Liver (tissue), 3 donors: ENCODE measurements at regions not wholly inside any gene's neighbourhood (a gene's known extent, or its start where the extent isn't known, plus 50 kb on each side); places are given as distances from the start of the nearest gene placed in this dataset.

Experiments
- EGR1 ChIP-seq, 2 donors: IDR thresholded peaks; 2 replicates each; pipeline ENCODE4 v1.6.1; 2016 to 2018; ENCODE audit warnings: antibody characterized with exemption in 2 of 2, low read depth in 2 of 2
- GABPA ChIP-seq, 2 donors: IDR thresholded peaks in 1 of 2; conservative IDR thresholded peaks in 1 of 2; 2 replicates each; pipeline ENCODE4 v1.6.1; 2016; ENCODE audit warnings: antibody characterized with exemption in 2 of 2, mild to moderate bottlenecking in 1 of 2, moderate library complexity in 1 of 2
- HNF4A ChIP-seq, 2 donors: conservative IDR thresholded peaks; 2 replicates each; pipeline ENCODE4 v1.6.1; 2016; ENCODE audit warnings: antibody characterized with exemption in 2 of 2, mild to moderate bottlenecking in 2 of 2
- HNF4G ChIP-seq: IDR thresholded peaks from 2 replicates; pipeline ENCODE4 v1.6.1; 2016; ENCODE audit warnings: antibody characterized with exemption
- RAD21 ChIP-seq, 2 donors: IDR thresholded peaks; 2 replicates each; pipeline ENCODE4 v1.6.1; 2016; ENCODE audit warnings: antibody characterized with exemption in 2 of 2, mild to moderate bottlenecking in 2 of 2
- RXRA ChIP-seq, 2 donors: IDR thresholded peaks; 2 replicates each; pipeline ENCODE4 v1.6.1; 2017 to 2018; ENCODE audit warnings: antibody characterized with exemption in 2 of 2, mild to moderate bottlenecking in 1 of 2
- SP1 ChIP-seq: IDR thresholded peaks from 2 replicates; pipeline ENCODE4 v1.6.1; 2018; ENCODE audit warnings: antibody characterized with exemption, mild to moderate bottlenecking
- TAF1 ChIP-seq: conservative IDR thresholded peaks from 2 replicates; pipeline ENCODE4 v1.6.1; 2016; ENCODE audit warnings: antibody characterized with exemption, mild to moderate bottlenecking
- YY1 ChIP-seq: IDR thresholded peaks from 2 replicates; pipeline ENCODE4 v1.6.1; 2016; ENCODE audit warnings: antibody characterized with exemption, mild to moderate bottlenecking
- TF ChIP-seq, protein P1 (sequence below): fragments of 150-350 bp; IDR thresholded peaks from 2 replicates; pipeline ENCODE4 v1.5.1; 2017; ENCODE audit warnings: improper control_type of control experiment, low read depth, low read length; ENCODE audit not compliant: missing input control
- TF ChIP-seq, protein P2 (sequence below): IDR thresholded peaks from 2 replicates; pipeline ENCODE4 v1.6.1; 2016; ENCODE audit warnings: antibody characterized with exemption
- TF ChIP-seq, protein P3 (sequence below): IDR thresholded peaks from 2 replicates; pipeline ENCODE4 v1.6.1; 2016; ENCODE audit warnings: antibody characterized with exemption
- TF ChIP-seq, protein P4 (sequence below): IDR thresholded peaks from 2 replicates; pipeline ENCODE4 v1.6.1; 2016; ENCODE audit warnings: antibody characterized with exemption, mild to moderate bottlenecking
- donor health status: healthy.
- donor health status: healthy.

DNA sequence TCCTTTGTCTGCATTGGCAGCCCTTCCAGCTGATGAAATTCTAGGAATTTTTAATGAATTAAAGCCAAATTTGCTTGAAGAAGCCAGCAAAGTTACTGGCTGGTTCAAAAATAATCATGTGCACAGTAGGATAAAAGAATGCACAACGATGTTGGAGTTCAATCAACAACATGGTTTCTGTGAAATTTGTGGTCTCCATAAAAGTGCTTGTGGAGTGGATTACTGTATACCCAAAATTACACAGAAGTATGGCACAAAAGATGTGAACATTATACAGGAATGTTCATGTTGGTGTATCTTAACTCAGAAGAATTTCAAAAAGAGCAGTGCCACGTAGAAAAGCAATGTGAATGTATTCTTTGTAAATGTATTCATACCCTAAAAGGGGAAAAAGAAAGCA, 105.0 kb upstream of the METAP2 start:
- TF ChIP-seq, protein P1, sequence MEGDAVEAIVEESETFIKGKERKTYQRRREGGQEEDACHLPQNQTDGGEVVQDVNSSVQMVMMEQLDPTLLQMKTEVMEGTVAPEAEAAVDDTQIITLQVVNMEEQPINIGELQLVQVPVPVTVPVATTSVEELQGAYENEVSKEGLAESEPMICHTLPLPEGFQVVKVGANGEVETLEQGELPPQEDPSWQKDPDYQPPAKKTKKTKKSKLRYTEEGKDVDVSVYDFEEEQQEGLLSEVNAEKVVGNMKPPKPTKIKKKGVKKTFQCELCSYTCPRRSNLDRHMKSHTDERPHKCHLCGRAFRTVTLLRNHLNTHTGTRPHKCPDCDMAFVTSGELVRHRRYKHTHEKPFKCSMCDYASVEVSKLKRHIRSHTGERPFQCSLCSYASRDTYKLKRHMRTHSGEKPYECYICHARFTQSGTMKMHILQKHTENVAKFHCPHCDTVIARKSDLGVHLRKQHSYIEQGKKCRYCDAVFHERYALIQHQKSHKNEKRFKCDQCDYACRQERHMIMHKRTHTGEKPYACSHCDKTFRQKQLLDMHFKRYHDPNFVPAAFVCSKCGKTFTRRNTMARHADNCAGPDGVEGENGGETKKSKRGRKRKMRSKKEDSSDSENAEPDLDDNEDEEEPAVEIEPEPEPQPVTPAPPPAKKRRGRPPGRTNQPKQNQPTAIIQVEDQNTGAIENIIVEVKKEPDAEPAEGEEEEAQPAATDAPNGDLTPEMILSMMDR = no peak
- TF ChIP-seq, protein P2, sequence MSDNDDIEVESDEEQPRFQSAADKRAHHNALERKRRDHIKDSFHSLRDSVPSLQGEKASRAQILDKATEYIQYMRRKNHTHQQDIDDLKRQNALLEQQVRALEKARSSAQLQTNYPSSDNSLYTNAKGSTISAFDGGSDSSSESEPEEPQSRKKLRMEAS = no peak
- TF ChIP-seq TAF1 = no peak
- TF ChIP-seq HNF4G = no peak
- TF ChIP-seq HNF4A (conservative IDR thresholded peaks at IDR 0.05) = no peak
- no peak for TF ChIP-seq RAD21 (IDR thresholded peaks at IDR 0.05)
- no peak for TF ChIP-seq SP1
- no peak for TF ChIP-seq EGR1 (IDR thresholded peaks at IDR 0.05; ENCODE audit: low read depth in 2 of 2)
- no peak for TF ChIP-seq RXRA (IDR thresholded peaks at IDR 0.05)
- TF ChIP-seq, protein P3, sequence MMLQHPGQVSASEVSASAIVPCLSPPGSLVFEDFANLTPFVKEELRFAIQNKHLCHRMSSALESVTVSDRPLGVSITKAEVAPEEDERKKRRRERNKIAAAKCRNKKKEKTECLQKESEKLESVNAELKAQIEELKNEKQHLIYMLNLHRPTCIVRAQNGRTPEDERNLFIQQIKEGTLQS = no peak
- TF ChIP-seq YY1 = no peak
- TF ChIP-seq, protein P4, sequence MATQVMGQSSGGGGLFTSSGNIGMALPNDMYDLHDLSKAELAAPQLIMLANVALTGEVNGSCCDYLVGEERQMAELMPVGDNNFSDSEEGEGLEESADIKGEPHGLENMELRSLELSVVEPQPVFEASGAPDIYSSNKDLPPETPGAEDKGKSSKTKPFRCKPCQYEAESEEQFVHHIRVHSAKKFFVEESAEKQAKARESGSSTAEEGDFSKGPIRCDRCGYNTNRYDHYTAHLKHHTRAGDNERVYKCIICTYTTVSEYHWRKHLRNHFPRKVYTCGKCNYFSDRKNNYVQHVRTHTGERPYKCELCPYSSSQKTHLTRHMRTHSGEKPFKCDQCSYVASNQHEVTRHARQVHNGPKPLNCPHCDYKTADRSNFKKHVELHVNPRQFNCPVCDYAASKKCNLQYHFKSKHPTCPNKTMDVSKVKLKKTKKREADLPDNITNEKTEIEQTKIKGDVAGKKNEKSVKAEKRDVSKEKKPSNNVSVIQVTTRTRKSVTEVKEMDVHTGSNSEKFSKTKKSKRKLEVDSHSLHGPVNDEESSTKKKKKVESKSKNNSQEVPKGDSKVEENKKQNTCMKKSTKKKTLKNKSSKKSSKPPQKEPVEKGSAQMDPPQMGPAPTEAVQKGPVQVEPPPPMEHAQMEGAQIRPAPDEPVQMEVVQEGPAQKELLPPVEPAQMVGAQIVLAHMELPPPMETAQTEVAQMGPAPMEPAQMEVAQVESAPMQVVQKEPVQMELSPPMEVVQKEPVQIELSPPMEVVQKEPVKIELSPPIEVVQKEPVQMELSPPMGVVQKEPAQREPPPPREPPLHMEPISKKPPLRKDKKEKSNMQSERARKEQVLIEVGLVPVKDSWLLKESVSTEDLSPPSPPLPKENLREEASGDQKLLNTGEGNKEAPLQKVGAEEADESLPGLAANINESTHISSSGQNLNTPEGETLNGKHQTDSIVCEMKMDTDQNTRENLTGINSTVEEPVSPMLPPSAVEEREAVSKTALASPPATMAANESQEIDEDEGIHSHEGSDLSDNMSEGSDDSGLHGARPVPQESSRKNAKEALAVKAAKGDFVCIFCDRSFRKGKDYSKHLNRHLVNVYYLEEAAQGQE = no peak
- no peak for TF ChIP-seq GABPA (IDR thresholded peaks at IDR 0.05 in 1 of 2, conservative IDR thresholded peaks at IDR 0.05 in 1 of 2)
